Activated T-helper 2 cell treated with anti-CD3 and anti-CD28 coated beads, Interferon-gamma antibody, Interleukin-2, Interleukin-4, amounts not matched to agents 10 μg/mL and 5 μg/mL and 100 μg/mL, durations not matched to agents 14 hours and 24 hours and 36 hours (primary cell): ENCODE measurements at regions not wholly inside any gene's neighbourhood (a gene's known extent, or its start where the extent isn't known, plus 50 kb on each side); places are given as distances from the start of the nearest gene placed in this dataset.

Source experiments
- DNase-seq: peaks from one replicate; pipeline ENCODE4 v3.0.0; 2021; ENCODE audit warnings: low spot score
- H3K27ac Mint-ChIP-seq: one replicate; pipeline ENCODE4 v1.8.0; 2021; ENCODE audit warnings: mixed read lengths
- H3K27me3 Mint-ChIP-seq: one replicate; pipeline ENCODE4 v1.8.0; 2021; ENCODE audit warnings: low read depth, mixed read lengths
- H3K36me3 Mint-ChIP-seq: one replicate; pipeline ENCODE4 v1.8.0; 2021; ENCODE audit warnings: low read depth, mixed read lengths
- H3K4me1 Mint-ChIP-seq: one replicate; pipeline ENCODE4 v1.8.0; 2021; ENCODE audit warnings: low read depth, mixed read lengths
- H3K4me3 Mint-ChIP-seq: one replicate; pipeline ENCODE4 v1.8.0; 2021; ENCODE audit warnings: low read depth, mild to moderate bottlenecking, moderate library complexity, mixed read lengths
- H3K9me3 Mint-ChIP-seq: one replicate; pipeline ENCODE4 v1.8.0; 2021; ENCODE audit warnings: mixed read lengths
- intact Hi-C: fragments of 100-400 bp; cut with micrococcal nuclease; formaldehyde crosslinking; loops from one replicate; pipeline ENCODE4 v1.15.1; 2023

DNA sequence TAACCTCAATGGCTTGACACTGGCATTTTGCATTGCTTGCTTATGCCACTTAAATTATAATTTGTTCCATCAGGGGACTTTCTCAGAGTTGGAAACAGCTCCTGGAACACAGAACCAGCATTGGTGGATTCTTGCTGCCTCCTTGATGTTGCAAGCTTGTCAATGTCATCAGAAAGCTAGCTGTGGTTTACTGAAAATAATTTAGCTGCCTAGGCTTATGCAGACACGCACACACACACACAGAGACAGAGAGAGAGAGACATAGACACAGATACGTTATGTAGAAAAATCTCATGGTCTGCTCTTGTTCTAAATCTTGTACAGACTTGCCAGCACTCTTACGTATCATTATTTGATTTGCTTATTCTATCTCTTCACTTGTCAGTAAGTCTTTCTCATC, 78.0 kb downstream of the HMHB1 start:
- H3K27me3 Mint-ChIP-seq: peaks cover 14% of the 10 kb centered on the region
- intact Hi-C loops: loop anchor here (10.0 kb wide), 1 partner anchor 885 kb away; no protein-coding TSS in a partner anchor

DNA sequence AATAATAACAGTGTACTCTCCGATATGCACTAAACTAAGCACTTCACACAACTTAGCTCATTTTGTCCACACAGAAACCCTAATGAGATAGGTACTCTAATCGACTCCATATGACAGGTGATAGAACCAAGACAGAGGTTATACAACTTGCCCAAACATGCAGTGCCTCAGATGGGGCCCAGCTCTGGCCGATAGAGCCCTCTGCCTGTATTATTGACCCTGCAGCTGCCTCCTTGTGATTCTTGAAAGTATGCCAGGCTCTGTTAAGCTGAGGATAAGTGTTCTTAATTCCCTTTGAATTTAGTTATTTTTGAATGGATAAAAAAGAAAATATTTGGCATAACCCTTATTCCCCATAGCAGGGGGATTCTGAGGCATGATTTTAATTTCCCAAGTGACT, 78.5 kb downstream of the HMHB1 start:
- Mint-ChIP-seq H3K4me3 (no peak overlapping the region), H3K4me1 (no peaks in the 10 kb centered on the region)
- intact Hi-C loops: loop anchor here (10.0 kb wide), 1 partner anchor 886 kb away; no protein-coding TSS in a partner anchor

More for the DNA sequence above, 78.0 kb downstream of the HMHB1 start:
- H3K36me3 Mint-ChIP-seq: no peaks in the 10 kb centered on the region
- no peaks in the 10 kb centered on the region for H3K9me3 Mint-ChIP-seq
- H3K27ac Mint-ChIP-seq: no peak overlapping the region
- no peak overlapping the region for H3K4me3 Mint-ChIP-seq
- no peak for DNase-seq
- H3K4me1 Mint-ChIP-seq: no peaks in the 10 kb centered on the region

GRCh38 chr5:143892271-143892670, 80.3 kb downstream of the HMHB1 start:
- Mint-ChIP-seq H3K4me1 (peaks cover 8% of the 10 kb centered on the region), H3K4me3 (no peak overlapping the region), H3K36me3 (no peaks in the 10 kb centered on the region), H3K27me3 (peaks cover 14% of the 10 kb centered on the region), H3K9me3 (no peaks in the 10 kb centered on the region), H3K27ac (no peak overlapping the region)
- intact Hi-C loops: loop anchor here (10.0 kb wide), 1 partner anchor 887 kb away; no protein-coding TSS in a partner anchor
- no peak for DNase-seq

More for the DNA sequence above, 78.5 kb downstream of the HMHB1 start:
- Mint-ChIP-seq H3K27me3 (peaks cover 14% of the 10 kb centered on the region), H3K9me3 (no peaks in the 10 kb centered on the region), H3K36me3 (no peaks in the 10 kb centered on the region), H3K27ac (no peak overlapping the region)
- DNase-seq: no peak

GRCh38 chr5:143892908-143893307, 80.9 kb downstream of the HMHB1 start:
- Mint-ChIP-seq H3K27ac (no peak overlapping the region), H3K36me3 (no peaks in the 10 kb centered on the region), H3K4me3 (no peak overlapping the region), H3K9me3 (no peaks in the 10 kb centered on the region), H3K4me1 (peaks cover 14% of the 10 kb centered on the region), H3K27me3 (peaks cover 12% of the 10 kb centered on the region)
- no peak for DNase-seq
- intact Hi-C loops: loop anchor here (10.0 kb wide), 1 partner anchor 888 kb away; no protein-coding TSS in a partner anchor

DNA sequence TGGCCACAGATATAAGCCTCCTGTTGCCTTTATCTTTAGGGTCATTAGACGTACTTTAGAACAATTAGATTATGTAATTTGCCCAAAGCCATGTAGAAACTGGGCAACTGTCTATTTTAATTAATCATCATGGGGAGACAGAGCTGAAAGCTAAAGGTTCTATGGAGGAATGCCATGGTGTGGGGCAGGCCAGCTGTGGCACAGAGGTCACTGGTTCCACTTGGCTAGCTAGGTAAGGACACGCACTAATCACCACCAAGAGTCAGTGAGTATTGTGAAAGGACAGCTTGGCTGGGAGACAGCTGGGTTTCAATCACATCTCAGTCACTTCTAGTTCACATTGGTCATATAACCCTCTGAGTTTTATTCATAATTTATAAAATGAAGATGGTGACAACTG, 81.7 kb downstream of the HMHB1 start:
- no peak overlapping the region for H3K27ac Mint-ChIP-seq
- H3K9me3 Mint-ChIP-seq: no peaks in the 10 kb centered on the region
- H3K4me3 Mint-ChIP-seq: no peak overlapping the region
- no peaks in the 10 kb centered on the region for H3K36me3 Mint-ChIP-seq
- peaks cover 11% of the 10 kb centered on the region for H3K27me3 Mint-ChIP-seq
- intact Hi-C loops: loop anchor here (10.0 kb wide), 1 partner anchor 889 kb away; no protein-coding TSS in a partner anchor
- H3K4me1 Mint-ChIP-seq: peaks cover 19% of the 10 kb centered on the region
- no peak for DNase-seq

- no peak for DNase-seq
- Mint-ChIP-seq H3K9me3 (no peaks in the 10 kb centered on the region), H3K4me3 (no peak overlapping the region), H3K4me1 (peaks cover 28% of the 10 kb centered on the region), H3K36me3 (no peaks in the 10 kb centered on the region), H3K27ac (peak overlapping the region; percentile 66), H3K27me3 (peaks cover 1% of the 10 kb centered on the region)
- intact Hi-C loops: loop anchor here (5.0 to 10.0 kb wide), 2 partner anchors 296 to 892 kb away; no protein-coding TSS in a partner anchor
These were observed 84.6 kb downstream of the HMHB1 start for GRCh38 chr5:143896516-143896915.

DNA sequence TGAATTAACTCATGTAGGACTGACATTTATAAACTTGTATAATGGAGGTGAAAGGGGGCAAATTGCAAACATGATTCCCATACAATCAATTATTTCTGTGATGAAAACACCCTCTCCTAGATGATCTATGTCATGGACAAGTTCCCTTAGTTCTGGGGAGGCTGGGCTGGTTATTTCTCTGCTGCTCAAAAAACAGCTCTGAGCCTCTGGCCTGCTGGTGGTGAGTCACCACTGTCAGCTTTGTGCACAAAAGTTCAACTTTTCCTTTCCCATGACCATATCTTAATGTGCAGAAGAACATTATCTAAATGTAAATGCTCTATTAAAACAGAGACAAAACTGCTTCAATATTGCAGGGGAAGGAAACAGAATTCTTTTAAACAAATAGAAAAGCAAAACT, 85.0 kb downstream of the HMHB1 start:
- Mint-ChIP-seq H3K4me3 (no peak overlapping the region), H3K9me3 (no peaks in the 10 kb centered on the region), H3K27me3 (peaks cover 1% of the 10 kb centered on the region), H3K36me3 (no peaks in the 10 kb centered on the region), H3K4me1 (peaks cover 28% of the 10 kb centered on the region), H3K27ac (peak overlapping the region; percentile 66)
- no peak for DNase-seq
- intact Hi-C loops: loop anchor here (5.0 to 10.0 kb wide), 2 partner anchors 295 to 892 kb away; no protein-coding TSS in a partner anchor

DNA sequence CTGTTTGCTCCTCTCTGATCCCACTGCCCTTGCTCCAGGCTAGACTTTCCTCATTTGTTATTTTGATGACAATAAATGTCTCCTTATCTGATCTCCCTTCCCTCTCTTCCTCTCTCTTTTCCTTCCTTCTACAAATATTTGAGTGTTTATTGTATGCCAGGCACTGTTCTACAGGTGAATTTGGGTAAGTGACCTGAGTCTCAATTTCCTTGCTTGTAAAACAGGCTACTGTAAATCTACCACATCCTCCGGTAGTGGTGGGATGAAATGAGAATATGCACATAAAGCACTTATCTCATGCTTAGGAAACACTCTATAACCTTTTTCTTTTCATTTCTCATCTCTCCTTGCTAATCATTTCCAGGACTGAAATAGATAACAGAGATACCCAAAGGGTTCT, 86.4 kb downstream of the HMHB1 start:
- peak overlapping the region; percentile 8 for H3K27ac Mint-ChIP-seq
- H3K9me3 Mint-ChIP-seq: no peaks in the 10 kb centered on the region
- no peaks in the 10 kb centered on the region for H3K36me3 Mint-ChIP-seq
- peaks cover 1% of the 10 kb centered on the region for H3K27me3 Mint-ChIP-seq
- intact Hi-C loops: loop anchor here (1.0 to 10.0 kb wide), 3 partner anchors 70 to 894 kb away; no protein-coding TSS in a partner anchor
- peak overlapping the region; percentile 6 for H3K4me3 Mint-ChIP-seq
- DNase-seq: no peak
- H3K4me1 Mint-ChIP-seq: peaks cover 28% of the 10 kb centered on the region

DNA sequence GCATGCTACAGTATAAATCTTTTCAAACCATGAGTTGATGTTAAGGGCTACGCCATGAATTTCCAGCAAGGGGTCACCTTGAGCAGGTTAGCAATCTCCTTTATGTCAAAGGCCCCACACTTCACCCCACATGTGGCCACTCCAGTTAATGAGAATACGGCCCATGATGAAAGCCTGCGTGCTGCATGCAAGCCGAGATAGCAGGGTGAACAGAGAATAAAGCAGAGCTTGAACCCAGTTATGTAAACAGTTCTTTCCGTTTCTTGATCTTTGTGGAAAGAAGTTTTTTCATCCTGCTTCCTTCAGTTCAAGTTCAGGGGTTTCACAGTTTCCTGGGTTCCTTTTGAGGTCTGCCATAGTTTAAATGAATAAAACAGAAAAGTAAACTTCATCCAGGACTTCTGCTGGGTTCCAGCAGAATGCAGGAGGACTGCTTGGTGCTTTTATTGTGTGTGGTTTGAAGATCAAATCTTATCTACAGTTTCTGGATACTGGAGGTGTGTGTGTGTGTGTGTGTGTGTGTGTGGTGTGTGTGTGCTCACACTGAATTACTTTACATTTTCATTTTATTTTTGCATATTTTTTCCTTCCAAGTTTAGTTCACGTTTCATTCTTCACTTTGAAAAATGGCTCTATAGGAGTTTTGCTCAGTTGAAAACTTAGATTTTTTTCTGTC, 87.1 kb downstream of the HMHB1 start:
- Mint-ChIP-seq H3K4me3 (no peak overlapping the region), H3K27me3 (no peaks in the 10 kb centered on the region), H3K9me3 (peaks cover 2% of the 10 kb centered on the region), H3K27ac (peak overlapping the region; percentile 18), H3K4me1 (peaks cover 28% of the 10 kb centered on the region), H3K36me3 (no peaks in the 10 kb centered on the region)
- DNase-seq: no peak
- intact Hi-C loops: loop anchor here (1.0 to 10.0 kb wide), 3 partner anchors 71 to 894 kb away; no protein-coding TSS in a partner anchor

- Mint-ChIP-seq H3K36me3 (no peaks in the 10 kb centered on the region), H3K27ac (no peak overlapping the region), H3K27me3 (no peaks in the 10 kb centered on the region), H3K4me1 (peaks cover 1% of the 10 kb centered on the region), H3K4me3 (no peak overlapping the region), H3K9me3 (peaks cover 4% of the 10 kb centered on the region)
- intact Hi-C loops: no loop called here
- no peak for DNase-seq
These were observed 97.0 kb downstream of the HMHB1 start for GRCh38 chr5:143908959-143909358.

- Mint-ChIP-seq H3K27ac (no peak overlapping the region), H3K9me3 (no peaks in the 10 kb centered on the region), H3K4me3 (no peak overlapping the region), H3K27me3 (peaks cover 17% of the 10 kb centered on the region), H3K36me3 (no peaks in the 10 kb centered on the region), H3K4me1 (peaks cover 3% of the 10 kb centered on the region)
- intact Hi-C loops: no loop called here
- DNase-seq: no peak
These were observed 101.2 kb downstream of the HMHB1 start for GRCh38 chr5:143913008-143913752.

DNA sequence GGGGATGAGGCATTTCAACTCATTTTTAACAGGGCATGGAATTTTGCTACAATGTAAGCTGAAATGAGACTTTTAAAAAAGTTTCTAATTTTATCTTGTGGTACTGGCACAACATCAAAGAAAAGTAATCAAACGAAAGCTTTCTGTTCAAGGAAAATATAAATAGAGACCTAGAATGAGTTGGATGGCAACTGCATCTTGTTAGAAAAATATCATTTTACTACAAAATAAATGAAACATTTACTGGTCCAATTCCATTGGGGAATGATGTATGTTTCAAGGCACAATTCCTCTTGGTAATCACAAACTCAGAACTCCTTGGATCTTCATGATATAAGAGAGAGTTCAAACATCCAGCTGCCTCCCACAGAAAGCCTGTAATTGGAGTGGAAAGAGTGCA, 102.8 kb downstream of the HMHB1 start:
- intact Hi-C loops: no loop called here
- H3K4me3 Mint-ChIP-seq: no peak overlapping the region
- no peaks in the 10 kb centered on the region for H3K9me3 Mint-ChIP-seq
- H3K36me3 Mint-ChIP-seq: no peaks in the 10 kb centered on the region
- peaks cover 17% of the 10 kb centered on the region for H3K27me3 Mint-ChIP-seq
- no peak for DNase-seq
- no peak overlapping the region for H3K27ac Mint-ChIP-seq
- H3K4me1 Mint-ChIP-seq: peaks cover 3% of the 10 kb centered on the region

GRCh38 chr5:143916451-143916850, 104.5 kb downstream of the HMHB1 start:
- Mint-ChIP-seq H3K4me1 (peaks cover 3% of the 10 kb centered on the region), H3K36me3 (no peaks in the 10 kb centered on the region), H3K4me3 (no peak overlapping the region), H3K27me3 (peaks cover 17% of the 10 kb centered on the region), H3K9me3 (no peaks in the 10 kb centered on the region), H3K27ac (no peak overlapping the region)
- intact Hi-C loops: no loop called here
- no peak for DNase-seq
